ENCODE measurements at regions not wholly inside any gene's neighbourhood (a gene's known extent, or its start where the extent isn't known, plus 50 kb on each side); places are given as distances from the start of the nearest gene placed in this dataset.

DNA sequence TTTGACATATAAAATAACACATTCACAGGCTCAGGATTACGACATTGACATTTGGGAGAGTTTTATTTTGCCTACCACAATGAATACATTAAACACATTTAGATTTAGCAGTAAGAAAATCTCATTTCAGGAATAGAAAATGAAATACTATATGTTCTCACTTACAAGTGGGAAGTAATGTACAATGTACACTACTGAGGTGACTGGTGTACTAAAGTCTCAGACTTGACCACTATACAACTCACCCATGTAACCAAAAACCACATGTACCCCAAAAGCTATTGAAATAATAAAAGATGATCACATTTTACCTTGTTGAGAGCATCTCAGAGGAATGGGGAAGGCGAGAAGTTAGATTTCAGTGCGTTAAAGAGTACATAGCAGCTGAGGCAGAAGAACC is 1202.4 kb upstream of the SEMA6A start (continued):
- TF ChIP-seq MAZ (IDR thresholded peaks at IDR 0.05; ENCODE audit: borderline replicate concordance, low read depth, low read length) = no peak
- TF ChIP-seq HOXA7 (CRISPR knock-in tag; IDR thresholded peaks at IDR 0.05) = no peak

DNA sequence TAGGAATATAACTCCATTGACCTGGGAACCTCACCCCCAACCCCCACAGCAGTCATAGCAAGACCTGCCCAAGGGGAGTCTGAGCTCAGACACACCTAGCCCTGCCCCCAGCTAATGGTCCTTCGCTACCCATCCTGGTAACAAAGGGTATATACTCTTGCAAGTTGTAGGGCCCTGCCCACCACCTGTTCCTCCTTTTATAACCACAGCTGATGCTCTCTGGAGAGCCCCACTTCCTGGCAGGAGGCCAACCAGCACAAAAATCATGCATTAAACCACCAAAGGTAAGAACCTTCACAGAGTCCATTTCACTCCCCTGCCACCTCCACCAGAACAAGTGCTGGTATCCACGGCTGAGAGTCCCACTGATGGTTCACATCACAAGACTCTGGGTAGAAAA is 1195.3 kb upstream of the SEMA6A start:
- POLR2A ChIA-PET = no interaction called here
- CTCF ChIA-PET = no interaction called here

DNA sequence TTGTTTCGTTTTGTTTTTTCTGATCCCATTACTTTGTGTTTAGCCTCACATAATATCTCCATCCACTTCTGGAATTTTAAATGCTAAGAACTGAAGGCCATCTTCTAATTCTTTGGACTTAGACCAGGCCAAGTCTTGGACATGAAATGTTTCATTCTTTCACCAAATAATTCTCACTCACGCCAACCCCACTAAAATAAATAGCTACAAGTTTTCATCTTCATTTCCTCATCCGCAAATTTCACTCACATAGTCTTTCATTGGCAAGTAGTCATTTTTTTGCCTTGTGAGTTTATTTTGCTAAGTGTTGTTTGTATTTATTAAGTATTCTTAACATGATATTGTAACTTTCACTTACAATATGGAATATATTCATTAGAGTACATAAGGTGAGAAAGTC is 1188.6 kb upstream of the SEMA6A start:
- no peak overlapping the region for H3K4me3 ChIP-seq
- H3K9me3 ChIP-seq = no peaks in the 10 kb centered on the region
- no peak for DNase-seq (ENCODE audit: low read depth in 1 of 2, low spot score in 1 of 2)
- ChIA-PET CTCF (no interaction called here), POLR2A (no interaction called here)
- ATAC-seq = no peak
- no peak for TF ChIP-seq POLR2AphosphoS2 (conservative IDR thresholded peaks at IDR 0.05; ENCODE audit: low read length)
- no peak overlapping the region for H3K27ac ChIP-seq
- no peak overlapping the region for H3K4me2 ChIP-seq
- WGBS (ENCODE audit: missing lambda C conversion rate) = 19% methylated on average over 3 of the region's 3 CpGs
- FAIRE-seq = no peak
- H3K4me1 ChIP-seq = no peaks in the 10 kb centered on the region

More for the DNA sequence above, 1195.3 kb upstream of the SEMA6A start:
- no peaks in the 10 kb centered on the region for H3K4me1 ChIP-seq
- no peak overlapping the region for H3K4me3 ChIP-seq
- ATAC-seq = no peak
- no peak for DNase-seq (ENCODE audit: low read depth in 1 of 2, low spot score in 1 of 2)
- H3K4me2 ChIP-seq = no peak overlapping the region
- no peak overlapping the region for H3K27ac ChIP-seq
- no peak for FAIRE-seq
- WGBS (ENCODE audit: missing lambda C conversion rate) = 0% methylated on average over 2 of the region's 2 CpGs
- no peaks in the 10 kb centered on the region for H3K9me3 ChIP-seq
- TF ChIP-seq BHLHE40 (IDR thresholded peaks at IDR 0.05; ENCODE audit: low read depth, low read length) (no peak), EHF (CRISPR knock-in tag; IDR thresholded peaks at IDR 0.05) (no peak)

GRCh38 chr5:117761186-117761585 is 1186.6 kb upstream of the SEMA6A start:
- H3K9me3 ChIP-seq = no peaks in the 10 kb centered on the region
- H3K4me2 ChIP-seq = no peak overlapping the region
- TF ChIP-seq FOSB (CRISPR knock-in tag; IDR thresholded peaks at IDR 0.05) (no peak), CHD2 (IDR thresholded peaks at IDR 0.05; ENCODE audit: low read length, partially characterized antibody) (no peak), MAZ (IDR thresholded peaks at IDR 0.05; ENCODE audit: borderline replicate concordance, low read depth, low read length) (no peak), E2F6 (IDR thresholded peaks at IDR 0.05; ENCODE audit: borderline replicate concordance, low read depth) (no peak), HOXB5 (CRISPR knock-in tag; IDR thresholded peaks at IDR 0.05) (no peak), NPAS2 (CRISPR knock-in tag; IDR thresholded peaks at IDR 0.05; ENCODE audit: borderline replicate concordance) (no peak), EHMT2 (IDR thresholded peaks at IDR 0.05; ENCODE audit: low read depth) (no peak), KDM1A (IDR thresholded peaks at IDR 0.05; ENCODE audit: low read depth) (no peak), ELK1 (IDR thresholded peaks at IDR 0.05; ENCODE audit: low read depth, low read length) (no peak), EP300 (IDR thresholded peaks at IDR 0.05) (no peak), RFX5 (IDR thresholded peaks at IDR 0.05) (no peak), HEYL (CRISPR knock-in tag; IDR thresholded peaks at IDR 0.05) (no peak), ZFP36 (IDR thresholded peaks at IDR 0.05; ENCODE audit: borderline replicate concordance, partially characterized antibody) (no peak), POLR2A (IDR thresholded peaks at IDR 0.05; ENCODE audit: low read length) (no peak)
- TF ChIP-seq, protein P1, sequence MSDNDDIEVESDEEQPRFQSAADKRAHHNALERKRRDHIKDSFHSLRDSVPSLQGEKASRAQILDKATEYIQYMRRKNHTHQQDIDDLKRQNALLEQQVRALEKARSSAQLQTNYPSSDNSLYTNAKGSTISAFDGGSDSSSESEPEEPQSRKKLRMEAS (IDR thresholded peaks at IDR 0.05) = no peak
- H3K4me3 ChIP-seq = no peak overlapping the region
- CTCF ChIA-PET = no interaction called here
- DNase-seq (ENCODE audit: low read depth in 1 of 2, low spot score in 1 of 2) (no peak), ATAC-seq (no peak), FAIRE-seq (no peak)
- POLR2A ChIA-PET = no interaction called here
- no peak overlapping the region for H3K27ac ChIP-seq
- 6% methylated on average over 2 of the region's 2 CpGs for WGBS (ENCODE audit: missing lambda C conversion rate)
- no peaks in the 10 kb centered on the region for H3K4me1 ChIP-seq
